Activated T-helper 1 cell treated with anti-CD3 and anti-CD28 coated beads, Interleukin-12 subunit alpha, Interleukin-12 subunit beta, Interleukin-2, Interleukin-4 antibody, amounts not matched to agents 30 ng/mL and 10 ng/mL and 1 ng/mL, durations not matched to agents 14 hours and 24 hours and 36 hours (primary cell): ENCODE measurements at regions not wholly inside any gene's neighbourhood (a gene's known extent, or its start where the extent isn't known, plus 50 kb on each side); places are given as distances from the start of the nearest gene placed in this dataset.
"Not testable (repeated sequence)": the region's sequence is repeated elsewhere in the genome, so short reads cannot be mapped to it uniquely, and the experiment has no call there.

ENCODE experiments used
- DNase-seq: peaks from one replicate; pipeline ENCODE4 v3.0.0; 2021; ENCODE audit warnings: low spot score
- H3K27ac Mint-ChIP-seq: one replicate; pipeline ENCODE4 v1.8.0; 2021; ENCODE audit warnings: mild to moderate bottlenecking, mixed read lengths
- H3K27me3 Mint-ChIP-seq: one replicate; pipeline ENCODE4 v1.8.0; 2022; ENCODE audit warnings: mild to moderate bottlenecking, moderate library complexity, mixed read lengths; ENCODE audit not compliant: insufficient read depth
- H3K36me3 Mint-ChIP-seq: one replicate; pipeline ENCODE4 v1.8.0; 2021; ENCODE audit warnings: low read depth, mixed read lengths
- H3K4me1 Mint-ChIP-seq: one replicate; pipeline ENCODE4 v1.8.0; 2021; ENCODE audit warnings: low read depth, mixed read lengths
- H3K4me3 Mint-ChIP-seq: one replicate; pipeline ENCODE4 v1.8.0; 2021; ENCODE audit warnings: mild to moderate bottlenecking, moderate library complexity, mixed read lengths
- H3K9me3 Mint-ChIP-seq: one replicate; pipeline ENCODE4 v1.8.0; 2021; ENCODE audit warnings: mixed read lengths
- intact Hi-C: fragments of 100-400 bp; cut with micrococcal nuclease; formaldehyde crosslinking; loops from one replicate; pipeline ENCODE4 v1.15.1; 2024

DNA sequence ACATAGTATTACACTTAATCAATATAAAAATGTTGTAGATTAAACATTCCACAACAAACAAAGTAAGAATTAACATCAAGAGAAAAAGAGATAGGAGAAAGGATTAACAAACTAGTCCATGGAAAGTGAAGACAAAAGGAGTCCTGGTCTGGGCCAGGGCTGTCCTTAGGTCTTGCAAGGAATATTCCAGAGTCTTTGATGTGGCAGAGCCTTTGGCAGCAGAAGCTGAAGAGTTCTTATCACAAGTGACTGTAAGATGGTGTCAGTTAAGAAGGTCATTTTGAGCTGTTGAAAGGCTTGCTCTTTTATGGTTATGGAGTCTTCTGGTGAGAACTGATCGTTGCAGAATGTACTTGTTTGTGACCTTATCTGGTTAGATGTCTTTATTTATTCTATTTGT lies 127.7 kb upstream of the LRRTM4 start:
- intact Hi-C loops: no loop called here
- Mint-ChIP-seq H3K27me3 (no peaks in the 10 kb centered on the region), H3K36me3 (no peaks in the 10 kb centered on the region), H3K27ac (no peak overlapping the region), H3K4me3 (no peak overlapping the region), H3K9me3 (peaks cover 10% of the 10 kb centered on the region), H3K4me1 (no peaks in the 10 kb centered on the region)
- no peak for DNase-seq

DNA sequence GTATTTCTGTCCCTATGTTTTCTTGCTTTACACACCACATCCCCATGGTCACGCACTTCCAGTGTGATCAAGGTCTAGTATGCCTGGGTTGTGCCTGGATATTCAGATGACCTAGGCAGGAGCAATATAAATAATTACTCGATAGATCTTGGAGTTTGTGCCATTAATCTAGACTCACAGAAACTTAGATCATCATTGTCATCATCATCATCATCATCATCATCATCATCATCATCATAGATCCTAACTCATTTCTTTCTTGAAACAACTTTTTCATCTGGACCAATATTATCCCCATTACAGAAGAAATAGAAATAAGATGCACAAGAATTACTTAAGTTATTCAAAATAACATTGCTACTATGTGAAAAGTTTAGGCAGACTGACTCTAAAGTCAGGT lies 130.3 kb upstream of the LRRTM4 start:
- Mint-ChIP-seq H3K27ac (no peak overlapping the region), H3K4me3 (no peak overlapping the region), H3K9me3 (peaks cover 6% of the 10 kb centered on the region), H3K36me3 (no peaks in the 10 kb centered on the region), H3K4me1 (no peaks in the 10 kb centered on the region), H3K27me3 (no peaks in the 10 kb centered on the region)
- DNase-seq: no peak
- intact Hi-C loops: no loop called here

DNA sequence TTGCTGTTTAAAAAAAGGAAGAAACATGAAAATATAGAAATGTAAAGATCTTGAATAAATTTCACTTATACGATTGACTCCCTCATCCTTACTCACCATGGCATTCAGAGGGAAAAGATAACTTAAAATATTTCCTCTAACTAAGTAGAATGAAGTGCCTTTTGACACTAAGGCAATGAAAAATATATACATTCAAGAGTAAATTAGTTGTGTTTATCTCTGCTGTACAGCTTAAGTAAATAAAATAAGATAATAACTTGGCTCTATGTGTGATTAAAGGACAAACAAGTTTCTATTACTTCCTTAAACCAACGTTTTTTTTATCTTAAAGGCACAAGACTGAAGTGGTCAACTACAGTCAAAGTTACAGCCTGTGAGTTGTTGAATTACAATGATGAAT lies 142.3 kb upstream of the LRRTM4 start:
- H3K27me3 Mint-ChIP-seq: no peaks in the 10 kb centered on the region
- no peaks in the 10 kb centered on the region for H3K36me3 Mint-ChIP-seq

DNA sequence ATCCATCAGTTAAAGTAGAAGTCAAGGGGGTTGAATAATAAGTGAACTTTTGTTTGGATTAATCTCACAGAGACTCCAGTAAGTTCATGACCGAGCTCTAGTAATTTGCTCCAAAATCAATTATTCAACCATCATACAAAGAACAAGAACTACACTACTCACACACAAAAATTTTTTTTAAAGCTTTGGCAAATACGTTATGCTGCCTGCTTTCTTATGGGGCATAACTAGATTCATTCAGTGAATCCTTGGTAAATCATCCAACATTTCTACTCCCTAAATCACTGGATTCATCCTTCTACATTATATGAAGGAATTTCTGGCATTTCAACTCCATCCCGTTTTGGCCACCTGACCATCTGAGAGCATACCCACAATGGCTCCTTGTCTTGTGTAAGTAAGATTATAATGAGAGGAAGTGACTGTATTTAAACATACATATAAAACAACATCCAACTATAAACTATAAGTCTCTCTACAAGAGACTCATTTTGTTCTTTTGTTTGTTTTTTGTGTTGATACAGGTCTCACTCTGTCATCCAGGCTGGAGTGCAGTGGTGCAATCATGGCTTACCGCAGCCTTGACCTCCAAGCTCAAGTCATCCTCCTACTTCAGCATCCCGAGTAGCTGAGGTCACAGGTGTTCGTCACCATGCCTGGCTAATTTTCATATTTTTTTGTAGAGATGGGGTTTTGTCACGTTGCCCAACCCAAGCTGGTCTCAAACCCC lies 144.2 kb upstream of the LRRTM4 start:
- intact Hi-C loops: no loop called here
- Mint-ChIP-seq H3K4me1 (no peaks in the 10 kb centered on the region), H3K27ac (no peak overlapping the region), H3K27me3 (no peaks in the 10 kb centered on the region), H3K9me3 (no peaks in the 10 kb centered on the region), H3K36me3 (no peaks in the 10 kb centered on the region), H3K4me3 (no peak overlapping the region)
- DNase-seq: no peak

More for the DNA sequence above, 142.3 kb upstream of the LRRTM4 start:
- DNase-seq: no peak
- no peaks in the 10 kb centered on the region for H3K4me1 Mint-ChIP-seq
- intact Hi-C loops: no loop called here
- no peak overlapping the region for H3K4me3 Mint-ChIP-seq
- H3K9me3 Mint-ChIP-seq: no peaks in the 10 kb centered on the region
- no peak overlapping the region for H3K27ac Mint-ChIP-seq

DNA sequence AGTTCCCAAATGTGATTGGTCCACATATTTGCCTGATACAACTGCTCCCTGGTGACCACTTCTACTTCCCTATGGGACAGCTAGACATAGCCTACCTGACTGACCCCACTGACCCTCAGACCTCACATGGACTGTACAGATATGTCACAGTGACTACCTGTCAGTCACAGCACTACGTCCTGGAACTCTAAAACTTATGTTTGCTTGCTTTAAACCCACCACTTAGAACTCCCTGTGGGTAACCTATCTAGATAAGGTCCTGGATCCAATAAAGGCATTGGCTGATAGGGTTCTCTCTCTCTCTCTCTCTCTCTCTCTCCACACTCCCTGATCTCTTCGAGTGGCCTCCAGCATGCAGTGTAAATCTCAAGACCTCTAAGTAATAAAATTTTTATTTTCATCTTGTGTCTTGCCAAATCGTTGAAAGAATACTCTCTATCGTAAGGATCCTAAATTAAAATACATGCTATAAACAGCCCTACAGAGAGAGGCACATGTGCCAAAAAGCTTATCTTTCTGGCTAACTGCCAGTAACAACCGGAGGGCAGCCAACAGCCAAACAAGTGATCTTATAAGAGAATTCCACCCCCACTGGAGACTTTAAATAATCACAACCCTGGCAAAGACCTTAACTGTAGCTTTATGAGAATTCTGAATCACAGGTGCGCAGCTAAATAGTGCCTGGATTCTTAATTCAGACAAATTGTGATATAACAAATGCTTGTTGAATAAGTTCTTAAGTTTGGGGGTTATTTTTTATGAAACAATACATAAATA lies 162.6 kb upstream of the LRRTM4 start:
- H3K4me1 Mint-ChIP-seq, H3K9me3 Mint-ChIP-seq, intact Hi-C loops, H3K36me3 Mint-ChIP-seq, H3K27ac Mint-ChIP-seq, DNase-seq, H3K27me3 Mint-ChIP-seq, H3K4me3 Mint-ChIP-seq: not testable (repeated sequence)

DNA sequence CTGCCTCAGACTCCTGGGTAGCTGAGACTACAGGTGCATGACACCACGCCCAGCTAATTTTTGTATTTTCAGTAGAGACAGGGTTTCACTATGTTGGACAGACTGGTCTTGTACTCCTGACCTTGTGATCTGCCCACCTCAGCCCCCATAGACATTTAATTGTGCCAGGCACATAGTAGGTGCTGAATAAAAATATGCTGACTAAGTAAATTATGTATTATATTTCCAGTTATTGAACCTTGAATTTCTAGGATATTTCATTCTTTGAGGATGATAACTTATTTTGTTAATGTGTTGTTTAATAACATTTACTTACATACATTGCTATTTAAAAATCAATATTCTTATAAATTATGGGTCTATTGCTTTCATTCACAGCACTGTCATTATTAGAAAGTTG lies 190.4 kb upstream of the LRRTM4 start:
- Mint-ChIP-seq H3K27me3 (no peaks in the 10 kb centered on the region), H3K9me3 (no peaks in the 10 kb centered on the region), H3K27ac (no peak overlapping the region)

DNA sequence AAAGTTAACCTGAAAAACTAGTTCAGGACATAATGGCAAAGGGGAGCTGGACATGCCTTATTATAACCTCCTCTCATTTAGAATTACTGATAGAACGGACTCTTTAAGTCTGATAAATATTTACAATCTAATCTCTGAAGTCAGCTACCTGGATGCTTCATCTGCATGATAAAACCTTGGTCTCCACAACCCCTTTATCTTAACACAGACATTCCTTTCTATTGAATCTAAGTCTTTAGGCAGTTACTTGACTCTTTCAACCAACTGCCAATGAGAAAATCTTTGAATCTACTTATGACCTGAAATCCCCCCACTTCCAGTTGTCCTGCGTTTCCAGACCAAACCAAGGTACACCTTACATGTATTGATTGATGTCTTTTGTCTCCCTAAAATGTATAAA lies 191.2 kb upstream of the LRRTM4 start:
- Mint-ChIP-seq H3K4me1 (no peaks in the 10 kb centered on the region), H3K27me3 (no peaks in the 10 kb centered on the region), H3K9me3 (no peaks in the 10 kb centered on the region), H3K27ac (no peak overlapping the region), H3K4me3 (no peak overlapping the region), H3K36me3 (no peaks in the 10 kb centered on the region)
- intact Hi-C loops: no loop called here
- no peak for DNase-seq

More for the DNA sequence above, 190.4 kb upstream of the LRRTM4 start:
- DNase-seq: no peak
- intact Hi-C loops: no loop called here
- Mint-ChIP-seq H3K36me3 (no peaks in the 10 kb centered on the region), H3K4me3 (no peak overlapping the region), H3K4me1 (no peaks in the 10 kb centered on the region)

DNA sequence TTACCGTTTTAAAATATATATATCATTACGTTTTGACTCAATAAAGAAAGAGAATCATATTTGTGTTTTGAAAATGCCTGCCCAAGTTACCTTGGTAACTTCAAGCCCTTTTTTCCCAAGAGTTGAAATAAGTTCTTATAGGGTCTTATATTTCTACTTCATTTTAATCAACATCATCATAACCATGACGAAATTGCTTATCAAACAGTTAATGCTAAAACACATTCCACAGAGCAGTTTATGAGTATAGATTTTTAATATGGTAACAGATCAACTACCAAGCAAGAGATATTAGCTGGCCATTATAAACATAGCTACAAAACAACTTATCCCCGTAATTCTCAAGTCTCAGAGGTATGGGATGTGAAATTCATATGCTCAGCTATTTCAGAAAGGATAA lies 197.9 kb upstream of the LRRTM4 start:
- intact Hi-C loops: no loop called here
- Mint-ChIP-seq H3K27me3 (no peaks in the 10 kb centered on the region), H3K27ac (no peak overlapping the region), H3K9me3 (peaks cover 11% of the 10 kb centered on the region), H3K4me3 (no peak overlapping the region), H3K4me1 (no peaks in the 10 kb centered on the region), H3K36me3 (no peaks in the 10 kb centered on the region)
- no peak for DNase-seq

DNA sequence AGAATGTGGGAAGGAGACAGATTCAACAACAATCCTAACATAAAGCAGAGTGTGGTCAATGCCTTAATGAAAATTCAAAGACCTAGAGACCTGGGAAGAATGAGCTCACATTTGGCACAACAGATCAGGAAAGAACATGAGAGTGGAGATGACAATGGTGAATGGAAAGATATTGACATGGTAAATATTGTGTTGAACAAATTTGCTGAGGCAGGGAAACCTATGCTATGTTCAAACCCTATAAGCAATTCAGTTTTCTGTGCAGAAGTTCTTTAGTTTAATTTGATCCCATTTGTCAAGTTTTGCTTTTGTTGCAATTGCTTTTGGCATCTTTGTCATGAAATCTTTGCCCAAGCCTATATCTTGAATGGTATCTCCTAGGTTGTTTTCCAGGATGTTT lies 199.4 kb upstream of the LRRTM4 start:
- intact Hi-C loops: no loop called here
- H3K27me3 Mint-ChIP-seq: no peaks in the 10 kb centered on the region
- H3K9me3 Mint-ChIP-seq: peaks cover 11% of the 10 kb centered on the region
- H3K36me3 Mint-ChIP-seq: no peaks in the 10 kb centered on the region
- no peaks in the 10 kb centered on the region for H3K4me1 Mint-ChIP-seq
- DNase-seq: no peak
- no peak overlapping the region for H3K27ac Mint-ChIP-seq
- no peak overlapping the region for H3K4me3 Mint-ChIP-seq

DNA sequence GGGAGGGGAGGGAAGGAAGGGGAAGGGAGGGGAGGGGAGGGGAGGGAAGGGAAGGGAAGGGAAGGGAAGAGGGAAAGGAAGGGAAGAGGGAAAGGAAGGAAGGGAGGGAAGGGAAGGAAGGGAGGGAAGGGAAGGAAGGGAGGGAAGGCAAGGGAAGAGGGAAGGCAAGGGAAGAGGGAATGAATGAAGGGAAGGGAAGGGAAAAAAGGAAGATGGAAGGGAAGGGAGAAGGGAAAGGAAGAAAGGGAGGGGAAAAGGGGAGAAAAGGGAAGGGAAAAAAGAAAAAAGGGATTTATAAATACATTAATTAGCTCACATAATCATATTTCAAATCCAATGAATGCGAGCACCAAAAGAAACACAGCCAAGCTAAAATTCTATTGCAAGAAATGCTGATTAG lies 202.9 kb upstream of the LRRTM4 start:
- Mint-ChIP-seq H3K4me1 (no peaks in the 10 kb centered on the region), H3K27me3 (no peaks in the 10 kb centered on the region), H3K9me3 (peaks cover 11% of the 10 kb centered on the region), H3K4me3 (no peak overlapping the region), H3K27ac (no peak overlapping the region), H3K36me3 (no peaks in the 10 kb centered on the region)
- DNase-seq: no peak
- intact Hi-C loops: no loop called here

DNA sequence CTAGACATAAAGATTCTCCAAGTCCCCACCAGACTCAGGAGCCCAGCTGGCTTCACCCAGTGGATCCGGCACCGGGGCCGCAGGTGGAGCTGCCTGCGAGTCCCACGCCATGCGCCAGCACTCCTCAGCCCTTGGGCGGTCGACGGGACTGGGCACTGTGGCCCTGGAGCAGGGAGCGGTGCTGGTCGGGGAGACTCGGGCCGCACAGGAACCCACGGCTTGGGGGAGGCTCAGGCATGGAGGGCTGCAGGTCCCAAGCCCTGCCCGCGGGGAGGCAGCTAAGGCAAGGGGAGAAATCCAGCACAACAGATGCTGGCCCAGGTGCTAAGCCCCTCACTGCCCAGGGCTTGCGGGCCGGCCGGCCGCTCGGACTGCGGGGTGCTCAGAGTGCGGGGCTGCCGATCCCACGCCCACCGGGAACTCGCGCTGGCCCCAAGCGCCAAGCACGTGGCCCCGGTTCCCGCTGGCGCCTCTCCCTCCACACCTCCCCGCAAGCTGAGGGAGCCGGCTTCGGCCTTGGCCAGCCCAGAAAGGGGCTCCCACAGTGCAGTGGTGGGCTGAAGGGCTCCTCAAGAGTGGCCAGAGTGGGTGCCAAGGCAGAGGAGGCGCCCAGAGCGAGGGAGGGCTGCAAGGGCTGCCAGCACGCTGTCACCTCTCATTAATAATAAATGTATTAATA lies 212.6 kb upstream of the LRRTM4 start:
- intact Hi-C loops, H3K4me1 Mint-ChIP-seq, H3K27ac Mint-ChIP-seq, H3K36me3 Mint-ChIP-seq, H3K4me3 Mint-ChIP-seq, H3K27me3 Mint-ChIP-seq, DNase-seq: not testable (repeated sequence)
- peaks cover 18% of the 10 kb centered on the region for H3K9me3 Mint-ChIP-seq

DNA sequence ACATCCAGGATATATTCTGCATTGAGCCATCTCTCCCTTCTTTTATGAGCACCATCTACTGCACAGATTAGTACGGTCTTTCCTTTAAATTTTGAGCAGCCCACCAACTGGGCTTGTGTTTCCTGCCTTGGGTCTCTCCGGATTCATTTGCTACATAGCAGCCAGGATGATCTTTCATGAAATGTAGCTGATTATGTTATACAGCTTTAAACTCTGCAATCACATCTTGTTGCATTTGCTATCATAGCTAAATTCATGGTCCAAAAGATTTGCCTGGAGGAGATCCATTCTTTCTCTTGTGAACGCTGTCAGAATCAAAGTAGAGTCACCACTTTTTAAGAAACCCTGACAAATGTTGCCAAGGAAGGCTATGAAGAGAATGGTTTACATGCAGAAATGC lies 215.1 kb upstream of the LRRTM4 start:
- Mint-ChIP-seq H3K27me3 (no peaks in the 10 kb centered on the region), H3K36me3 (no peaks in the 10 kb centered on the region), H3K9me3 (peaks cover 10% of the 10 kb centered on the region), H3K27ac (no peak overlapping the region), H3K4me1 (no peaks in the 10 kb centered on the region), H3K4me3 (no peak overlapping the region)
- no peak for DNase-seq
- intact Hi-C loops: no loop called here

DNA sequence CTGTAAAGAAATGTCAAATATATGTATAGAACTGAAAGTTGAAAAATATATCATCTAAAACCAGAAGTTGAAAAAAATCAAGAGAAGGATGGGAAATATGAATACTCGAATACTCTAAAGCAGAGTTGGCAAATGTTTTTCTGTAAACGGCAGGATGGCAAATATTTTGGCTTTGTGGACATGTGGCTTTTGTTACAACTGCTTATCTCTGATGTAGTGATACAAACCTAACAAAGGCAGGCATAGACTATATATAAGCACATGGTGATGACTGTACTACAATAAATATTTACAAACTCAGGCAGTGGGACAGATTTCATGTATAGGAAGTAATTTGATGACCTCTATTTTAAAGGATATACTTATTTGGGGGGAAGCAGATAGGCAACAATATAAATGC lies 224.6 kb upstream of the LRRTM4 start:
- H3K27ac Mint-ChIP-seq: no peak overlapping the region
- intact Hi-C loops: no loop called here
- DNase-seq: no peak
- no peaks in the 10 kb centered on the region for H3K36me3 Mint-ChIP-seq
- peaks cover 18% of the 10 kb centered on the region for H3K9me3 Mint-ChIP-seq
- no peaks in the 10 kb centered on the region for H3K27me3 Mint-ChIP-seq
- no peaks in the 10 kb centered on the region for H3K4me1 Mint-ChIP-seq
- H3K4me3 Mint-ChIP-seq: no peak overlapping the region
